ENCODE measurements at regions not wholly inside any gene's neighbourhood (a gene's known extent, or its start where the extent isn't known, plus 50 kb on each side); places are given as distances from the start of the nearest gene placed in this dataset.

- TF ChIP-seq CTCF (IDR thresholded peaks at IDR 0.05; ENCODE audit: low read length) (no peak), EZH2 (optimal IDR thresholded peaks at IDR 0.05; ENCODE audit: low read depth, low read length) (no peak), EZH2phosphoT487 (IDR thresholded peaks at IDR 0.05; ENCODE audit: low read length) (no peak)
Measured at GRCh38 chr11:42034826-42035225, 575.4 kb upstream of the LRRC4C start.

Data from MM.1S (cell line).